ENCODE measurements at regions not wholly inside any gene's neighbourhood (a gene's known extent, or its start where the extent isn't known, plus 50 kb on each side); places are given as distances from the start of the nearest gene placed in this dataset.
A peak's percentile ranks its signal among the peaks of the same experiment; 100 is the strongest.

- no peak overlapping the region for H2AFZ ChIP-seq (ENCODE audit: low read length)
- no peaks in the 10 kb centered on the region for H3K36me3 ChIP-seq (replicated peaks in 1 of 2; ENCODE audit: control insufficient read depth in 1 of 2, insufficient read depth in 2 of 2, low read length in 2 of 2)
- 76% methylated on average over 3 of the region's 5 CpGs for WGBS (ENCODE audit: low lambda C conversion rate)
- BruUV-seq (replicated peaks), result no TSS peak
- no peaks in the 10 kb centered on the region for H3K9me3 ChIP-seq (ENCODE audit: low read length)
- H3K9ac ChIP-seq (ENCODE audit: insufficient read depth, low read depth, low read length), result no peak overlapping the region
- H3K4me1 ChIP-seq (ENCODE audit: insufficient read depth, low read length), result peaks cover 33% of the 10 kb centered on the region
- in situ Hi-C loops (cut with HindIII; ENCODE audit: extremely low pct_ligation_motif_present, low pct_unique_long_range_greater_than_20kb), result no loop called here
- ATAC-seq (no peak), FAIRE-seq (no peak), DNase-seq (ENCODE audit: low spot score) (no peak)
- no peak overlapping the region for H3K4me3 ChIP-seq (replicated peaks in 1 of 3; ENCODE audit: insufficient read depth in 1 of 3, low read depth in 2 of 3, low read length in 3 of 3)
- no peaks in the 10 kb centered on the region for H3K79me2 ChIP-seq (ENCODE audit: insufficient read depth, low read length)
- TF ChIP-seq FOSL2 (CRISPR knock-in tag; IDR thresholded peaks at IDR 0.05) (peak; percentile 52), CSRNP2 (CRISPR knock-in tag; conservative IDR thresholded peaks at IDR 0.05; ENCODE audit: low read depth) (no peak), CHD4 (IDR thresholded peaks at IDR 0.05; ENCODE audit: borderline replicate concordance, low read length) (no peak)
- no peaks in the 10 kb centered on the region for H4K20me1 ChIP-seq (ENCODE audit: insufficient read depth, low read length)
- no peak overlapping the region for H3K27ac ChIP-seq (ENCODE audit: extremely low read length, insufficient read depth, low read length)
- intact Hi-C loops (cut with micrococcal nuclease; ENCODE audit: unreplicated experiment), result no loop called here
- POLR2A ChIA-PET, result interaction anchor here (1.3 kb wide), 1 partner anchor 13 kb away, joined by 6 read pairs; no protein-coding TSS in a partner anchor
- CTCF ChIA-PET (ENCODE audit: low intra/inter-chr PET ratio, low total read pairs), result no interaction called here
- H3K27me3 ChIP-seq (ENCODE audit: control insufficient read depth in 1 of 2, insufficient read depth in 2 of 2, low read length in 2 of 2), result no peaks in the 10 kb centered on the region
- no peak overlapping the region for H3K4me2 ChIP-seq (ENCODE audit: low read depth, low read length)
Measured at GRCh38 chr5:135249658-135250057, 149.4 kb downstream of the MACROH2A1 start.

GRCh38 chr5:135248801-135249231 is 150.2 kb downstream of the MACROH2A1 start:
- H2AFZ ChIP-seq (ENCODE audit: low read length), result no peak overlapping the region
- ChIA-PET POLR2A (interaction anchor here (2.5 kb wide), 1 partner anchor 16 kb away, joined by 6 read pairs; no protein-coding TSS in a partner anchor), CTCF (ENCODE audit: low intra/inter-chr PET ratio, low total read pairs) (no interaction called here)
- no peak for TF ChIP-seq HHEX (CRISPR knock-in tag; IDR thresholded peaks at IDR 0.05)
- no peak for TF ChIP-seq SALL1 (CRISPR knock-in tag; IDR thresholded peaks at IDR 0.05)
- no peak for TF ChIP-seq ZBTB33 (CRISPR knock-in tag; IDR thresholded peaks at IDR 0.05)
- TF ChIP-seq SRSF4 (IDR thresholded peaks at IDR 0.05; ENCODE audit: low read depth, low read length, poor library complexity, severe bottlenecking), result no peak
- no peak for TF ChIP-seq ARID2 (CRISPR knock-in tag; IDR thresholded peaks at IDR 0.05; ENCODE audit: borderline replicate concordance)
- TF ChIP-seq FIP1L1 (IDR thresholded peaks at IDR 0.05; ENCODE audit: borderline replicate concordance, insufficient read depth, low read depth, low read length), result no peak
- H3K4me1 ChIP-seq (ENCODE audit: insufficient read depth, low read length), result peaks cover 41% of the 10 kb centered on the region
- H3K27ac ChIP-seq (ENCODE audit: extremely low read length, insufficient read depth, low read length), result no peak overlapping the region
- intact Hi-C loops (cut with micrococcal nuclease; ENCODE audit: unreplicated experiment), result no loop called here
- H3K79me2 ChIP-seq (ENCODE audit: insufficient read depth, low read length), result no peaks in the 10 kb centered on the region
- H3K4me2 ChIP-seq (ENCODE audit: low read depth, low read length), result no peak overlapping the region
- DNase-seq (ENCODE audit: low spot score) (no peak), FAIRE-seq (no peak), ATAC-seq (no peak)
- BruUV-seq (replicated peaks), result no TSS peak
- H4K20me1 ChIP-seq (ENCODE audit: insufficient read depth, low read length), result no peaks in the 10 kb centered on the region
- no peaks in the 10 kb centered on the region for H3K9me3 ChIP-seq (ENCODE audit: low read length)
- 91% methylated on average over 8 of the region's 8 CpGs for WGBS (ENCODE audit: low lambda C conversion rate)
- H3K4me3 ChIP-seq (replicated peaks in 1 of 3; ENCODE audit: insufficient read depth in 1 of 3, low read depth in 2 of 3, low read length in 3 of 3), result no peak overlapping the region
- no peaks in the 10 kb centered on the region for H3K27me3 ChIP-seq (ENCODE audit: control insufficient read depth in 1 of 2, insufficient read depth in 2 of 2, low read length in 2 of 2)
- no peak overlapping the region for H3K9ac ChIP-seq (ENCODE audit: insufficient read depth, low read depth, low read length)
- in situ Hi-C loops (cut with HindIII; ENCODE audit: extremely low pct_ligation_motif_present, low pct_unique_long_range_greater_than_20kb), result no loop called here
- H3K36me3 ChIP-seq (replicated peaks in 1 of 2; ENCODE audit: control insufficient read depth in 1 of 2, insufficient read depth in 2 of 2, low read length in 2 of 2), result no peaks in the 10 kb centered on the region

All from HepG2 (cell line).